ENCODE measurements at regions not wholly inside any gene's neighbourhood (a gene's known extent, or its start where the extent isn't known, plus 50 kb on each side); places are given as distances from the start of the nearest gene placed in this dataset.

GRCh38 chr2:194992648-194993047 lies 664.4 kb upstream of the SLC39A10 start:
- Histone ChIP-seq H3K27ac (ENCODE audit: low read depth in 1 of 2, low read length in 2 of 2) (no peak overlapping the region), H3K4me2 (replicated peaks; ENCODE audit: extremely low read depth, low read length, poor library complexity, severe bottlenecking) (no peak overlapping the region), H3K4me1 (ENCODE audit: control insufficient read depth in 1 of 2, insufficient read depth in 2 of 2, low read length in 2 of 2) (no peaks in the 10 kb centered on the region), H3K27me3 (ENCODE audit: control insufficient read depth in 2 of 2, insufficient read depth in 2 of 2, low read length in 2 of 2) (no peaks in the 10 kb centered on the region), H3K9ac (ENCODE audit: insufficient read depth, low read length, poor library complexity, severe bottlenecking) (no peak overlapping the region), H2AFZ (ENCODE audit: insufficient read depth, low read depth, low read length, poor library complexity, severe bottlenecking) (no peak overlapping the region), H4K20me1 (ENCODE audit: insufficient read depth, low read length) (no peaks in the 10 kb centered on the region), H3K79me2 (ENCODE audit: insufficient read depth, low read length) (no peaks in the 10 kb centered on the region), H3K36me3 (replicated peaks in 1 of 2; ENCODE audit: control insufficient read depth in 1 of 2, insufficient read depth in 2 of 2, low read length in 2 of 2) (no peaks in the 10 kb centered on the region), H3K9me3 (replicated peaks in 1 of 2; ENCODE audit: control insufficient read depth in 1 of 2, insufficient read depth in 1 of 2, low read length in 2 of 2) (no peaks in the 10 kb centered on the region), H3K4me3 (replicated peaks in 1 of 3; ENCODE audit: low read depth in 2 of 3, low read length in 3 of 3) (no peak overlapping the region)
- WGBS (ENCODE audit: insufficient coverage) = no CpG with 5 or more reads among the region's 2 CpGs
- Mint-ChIP-seq H3K27ac (no peak overlapping the region), H3K27me3 (ENCODE audit: low read depth in 3 of 3) (peaks cover 0 to 2% (median 1%) of the 10 kb centered on the region in 3 donors), H3K9me3 (peaks cover 0 to 2% (median 0%) of the 10 kb centered on the region in 7 donors), H3K4me3 (no peak overlapping the region), H3K4me1 (no peaks in the 10 kb centered on the region), H3K36me3 (no peaks in the 10 kb centered on the region)
- no peak for TF ChIP-seq CTCF (IDR thresholded peaks at IDR 0.05)
- no peak for DNase-seq
- intact Hi-C loops (cut with micrococcal nuclease) = no loop called here

GRCh38 chr2:194985258-194985657 lies 671.8 kb upstream of the SLC39A10 start:
- Histone ChIP-seq H3K4me1 (ENCODE audit: control insufficient read depth in 1 of 2, insufficient read depth in 2 of 2, low read length in 2 of 2) (no peaks in the 10 kb centered on the region), H3K79me2 (ENCODE audit: insufficient read depth, low read length) (no peaks in the 10 kb centered on the region), H2AFZ (ENCODE audit: insufficient read depth, low read depth, low read length, poor library complexity, severe bottlenecking) (no peak overlapping the region), H4K20me1 (ENCODE audit: insufficient read depth, low read length) (no peaks in the 10 kb centered on the region), H3K9me3 (replicated peaks in 1 of 2; ENCODE audit: control insufficient read depth in 1 of 2, insufficient read depth in 1 of 2, low read length in 2 of 2) (peaks cover 23 to 36% of the 10 kb centered on the region in 2 donors), H3K4me2 (replicated peaks; ENCODE audit: extremely low read depth, low read length, poor library complexity, severe bottlenecking) (no peak overlapping the region), H3K9ac (ENCODE audit: insufficient read depth, low read length, poor library complexity, severe bottlenecking) (no peak overlapping the region), H3K4me3 (replicated peaks in 1 of 3; ENCODE audit: low read depth in 2 of 3, low read length in 3 of 3) (no peak overlapping the region), H3K27me3 (ENCODE audit: control insufficient read depth in 2 of 2, insufficient read depth in 2 of 2, low read length in 2 of 2) (no peaks in the 10 kb centered on the region), H3K27ac (ENCODE audit: low read depth in 1 of 2, low read length in 2 of 2) (no peak overlapping the region), H3K36me3 (replicated peaks in 1 of 2; ENCODE audit: control insufficient read depth in 1 of 2, insufficient read depth in 2 of 2, low read length in 2 of 2) (no peaks in the 10 kb centered on the region)
- DNase-seq = no peak
- Mint-ChIP-seq H3K9me3 (peaks cover 17 to 33% (median 26%) of the 10 kb centered on the region in 7 donors), H3K4me1 (no peaks in the 10 kb centered on the region), H3K36me3 (no peaks in the 10 kb centered on the region), H3K27ac (no peak overlapping the region), H3K4me3 (no peak overlapping the region), H3K27me3 (ENCODE audit: low read depth in 3 of 3) (peaks cover 0 to 2% (median 0%) of the 10 kb centered on the region in 3 donors)
- intact Hi-C loops (cut with micrococcal nuclease) = no loop called here
- WGBS (ENCODE audit: insufficient coverage) = no CpG with 5 or more reads among the region's 1 CpG
- TF ChIP-seq CTCF (IDR thresholded peaks at IDR 0.05) = no peak

Measured in CD14-positive monocyte (primary cell).